K562 (cell line): ENCODE measurements at regions not wholly inside any gene's neighbourhood (a gene's known extent, or its start where the extent isn't known, plus 50 kb on each side); places are given as distances from the start of the nearest gene placed in this dataset.

Experiments used
- FOXM1 ChIP-seq, 2 experiments: fragments of 450-650 bp in 1 of 2; sonication (generic) in 1 of 2; formaldehyde crosslinking in 1 of 2; IDR thresholded peaks; 2 replicates each; pipeline versions ENCODE4 v1.6.1 to v1.9.0; 2017 to 2022; ENCODE audit warnings: low read depth in 2 of 2, mild to moderate bottlenecking in 2 of 2, missing genetic modification reagents in 1 of 2, moderate library complexity in 1 of 2
- POLR2A ChIP-seq: fragments of 450-650 bp; conservative IDR thresholded peaks from 2 replicates; pipeline ENCODE4 v1.6.1; 2016
- RFX1 ChIP-seq: fragments of 450-650 bp; IDR thresholded peaks from 2 replicates; pipeline ENCODE4 v1.6.1; 2016; ENCODE audit warnings: mild to moderate bottlenecking, moderate library complexity
- SETDB1 ChIP-seq: IDR thresholded peaks from one replicate; pipeline ENCODE4 v1.6.1; 2012; ENCODE audit warnings: low read length, control low read depth, inconsistent platforms

- TF ChIP-seq SETDB1 (no peak), RFX1 (no peak), FOXM1 (IDR thresholded peaks at IDR 0.05; ENCODE audit: low read depth) (no peak), FOXM1 (CRISPR knock-in tag; IDR thresholded peaks at IDR 0.05; ENCODE audit: low read depth) (no peak), POLR2A (no peak)
Observed at GRCh38 chr1:4265836-4266235, 365.8 kb upstream of the C1orf174 start.
